LNCAP (cell line): ENCODE measurements at regions not wholly inside any gene's neighbourhood (a gene's known extent, or its start where the extent isn't known, plus 50 kb on each side); places are given as distances from the start of the nearest gene placed in this dataset.

Experiments
- TF ChIP-seq, protein P1 (sequence below): fragments of 450-650 bp; IDR thresholded peaks from 2 replicates; pipeline ENCODE4 v1.5.1; 2017; ENCODE audit warnings: mild to moderate bottlenecking

- TF ChIP-seq, protein P1, sequence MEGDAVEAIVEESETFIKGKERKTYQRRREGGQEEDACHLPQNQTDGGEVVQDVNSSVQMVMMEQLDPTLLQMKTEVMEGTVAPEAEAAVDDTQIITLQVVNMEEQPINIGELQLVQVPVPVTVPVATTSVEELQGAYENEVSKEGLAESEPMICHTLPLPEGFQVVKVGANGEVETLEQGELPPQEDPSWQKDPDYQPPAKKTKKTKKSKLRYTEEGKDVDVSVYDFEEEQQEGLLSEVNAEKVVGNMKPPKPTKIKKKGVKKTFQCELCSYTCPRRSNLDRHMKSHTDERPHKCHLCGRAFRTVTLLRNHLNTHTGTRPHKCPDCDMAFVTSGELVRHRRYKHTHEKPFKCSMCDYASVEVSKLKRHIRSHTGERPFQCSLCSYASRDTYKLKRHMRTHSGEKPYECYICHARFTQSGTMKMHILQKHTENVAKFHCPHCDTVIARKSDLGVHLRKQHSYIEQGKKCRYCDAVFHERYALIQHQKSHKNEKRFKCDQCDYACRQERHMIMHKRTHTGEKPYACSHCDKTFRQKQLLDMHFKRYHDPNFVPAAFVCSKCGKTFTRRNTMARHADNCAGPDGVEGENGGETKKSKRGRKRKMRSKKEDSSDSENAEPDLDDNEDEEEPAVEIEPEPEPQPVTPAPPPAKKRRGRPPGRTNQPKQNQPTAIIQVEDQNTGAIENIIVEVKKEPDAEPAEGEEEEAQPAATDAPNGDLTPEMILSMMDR: no peak
These were observed 178.3 kb downstream of the DEPDC1B start for GRCh38 chr5:60521376-60522291.

DNA sequence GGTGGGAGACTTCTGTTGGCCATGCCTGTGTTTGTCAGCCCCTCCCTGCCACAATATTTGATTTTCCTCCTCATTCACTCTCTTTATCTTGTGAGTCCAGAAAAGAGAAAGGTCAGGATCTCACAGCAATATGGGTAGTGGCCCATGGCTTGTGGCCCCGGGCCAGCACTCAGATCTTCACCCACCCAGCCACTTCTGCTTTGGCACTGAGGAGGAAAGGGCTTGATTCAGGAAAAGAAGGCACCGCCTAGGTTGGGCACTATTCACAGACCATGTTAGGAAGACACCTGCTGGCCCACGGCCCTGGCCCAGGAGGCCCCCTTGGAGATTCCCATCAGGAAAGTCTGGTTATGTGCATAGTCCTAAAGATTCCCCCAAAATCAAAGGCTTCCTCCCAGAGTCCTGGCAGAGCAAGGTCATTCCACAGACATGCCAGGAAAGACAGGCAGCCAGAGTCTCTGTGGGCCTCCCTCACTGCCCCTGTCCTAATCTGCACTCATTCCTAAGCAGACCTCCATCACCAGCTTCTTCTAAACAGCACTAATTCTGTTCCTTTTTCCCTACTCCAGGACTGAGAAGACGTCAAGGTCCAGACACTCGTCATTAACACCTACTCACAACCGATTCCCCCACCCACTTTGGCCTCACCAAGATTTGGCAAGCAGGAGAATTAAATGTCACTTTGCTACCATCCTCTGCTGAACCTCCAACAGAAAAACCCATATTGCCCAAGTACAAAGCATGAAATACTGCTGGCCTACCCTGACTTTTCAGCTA, 179.3 kb downstream of the DEPDC1B start:
- TF ChIP-seq, protein P1: no peak

GRCh38 chr5:60519372-60519771, 180.6 kb downstream of the DEPDC1B start:
- TF ChIP-seq, protein P1: no peak

DNA sequence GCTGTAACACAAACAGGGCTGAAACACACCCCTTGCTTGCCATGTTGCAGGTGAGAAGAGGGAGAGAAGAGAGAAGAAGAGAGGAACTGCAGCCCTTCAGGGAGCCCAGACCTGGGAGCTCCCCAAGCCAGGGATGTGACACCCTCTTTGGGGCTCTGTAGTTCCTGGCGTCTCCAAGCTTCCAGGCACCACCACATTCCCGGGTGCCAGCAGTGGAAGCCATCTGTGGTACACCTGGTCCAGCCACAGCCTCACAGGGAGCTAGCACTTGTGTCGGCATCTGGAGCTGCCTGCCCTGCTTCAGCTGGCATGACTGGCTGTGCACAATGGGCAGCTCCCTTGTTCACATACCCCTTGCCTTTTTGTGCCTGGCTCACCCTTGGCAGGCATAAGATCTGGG, 182.1 kb downstream of the DEPDC1B start:
- TF ChIP-seq, protein P1: no peak

DNA sequence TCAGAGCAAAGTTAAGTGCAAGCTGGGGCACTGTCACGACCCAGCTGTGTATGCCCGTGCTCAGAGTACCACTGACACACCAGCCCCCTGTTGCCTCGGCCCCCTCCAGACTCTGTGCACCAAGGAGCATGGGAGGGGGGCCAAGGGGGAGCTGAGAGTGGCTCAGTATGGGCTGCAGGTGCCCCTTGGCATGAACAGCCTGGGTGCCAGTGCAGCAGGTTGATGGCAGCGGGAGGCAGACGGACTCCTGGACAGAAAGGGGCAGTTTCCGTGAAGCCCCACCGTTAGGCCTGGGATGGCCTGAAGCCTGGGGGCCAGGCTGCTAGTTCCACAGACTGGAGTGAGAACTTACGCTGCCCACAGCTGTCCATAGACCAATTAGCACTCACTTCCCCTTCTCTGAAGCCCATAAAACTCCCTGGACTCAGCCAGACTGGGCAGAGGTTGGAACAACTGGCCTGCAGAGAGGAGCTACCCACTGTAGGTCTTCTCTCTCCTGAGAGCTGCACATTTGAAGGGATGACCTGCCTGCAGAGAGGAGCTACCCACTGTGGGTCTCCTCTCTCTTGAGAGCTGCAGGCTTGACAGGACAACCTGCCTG, 182.8 kb downstream of the DEPDC1B start:
- TF ChIP-seq, protein P1: no peak

DNA sequence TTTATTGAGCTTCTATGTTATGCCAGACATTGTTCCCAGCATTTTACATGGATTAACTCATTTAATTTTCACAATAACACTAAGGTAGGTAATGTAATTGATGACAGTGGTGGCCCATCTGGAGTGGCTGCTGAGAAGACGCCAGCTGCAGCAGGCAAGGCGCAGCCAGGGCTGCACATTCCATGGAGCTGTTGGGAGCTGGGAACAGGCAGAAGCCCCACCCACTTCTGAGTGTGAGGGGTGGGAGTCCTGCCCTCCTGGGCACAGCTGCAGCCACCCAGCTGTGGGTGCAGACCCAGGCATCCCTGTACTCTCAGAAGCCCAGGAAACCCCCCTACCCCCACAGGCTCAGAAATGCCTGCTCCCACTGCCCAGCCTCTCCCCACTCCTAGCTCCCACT, 183.3 kb downstream of the DEPDC1B start:
- TF ChIP-seq, protein P1: no peak

DNA sequence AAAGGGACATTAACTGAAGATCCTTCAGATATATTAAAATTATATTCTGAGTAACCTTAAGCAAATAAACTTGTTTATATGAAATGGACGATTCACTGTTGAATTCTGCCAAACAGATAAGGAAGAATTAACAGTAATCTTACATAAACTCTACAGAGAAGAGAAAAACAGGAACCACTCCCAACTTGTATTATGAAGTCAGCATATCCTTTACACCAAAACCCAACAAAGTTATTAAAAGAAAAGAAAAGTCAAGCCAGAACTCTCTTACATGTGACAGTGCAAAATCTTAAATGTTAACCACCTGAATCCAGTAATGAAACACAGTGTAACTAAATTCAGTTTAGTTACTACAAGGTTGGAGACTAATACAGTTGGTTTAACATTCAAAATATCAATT, 185.8 kb downstream of the DEPDC1B start:
- TF ChIP-seq, protein P1: no peak
